Activated CD4-positive, alpha-beta T cell treated with anti-CD3 and anti-CD28 coated beads, Interleukin-2, Interleukin-6, amounts not matched to agents 100 ng/mL and 50 ng/mL, durations not matched to agents 16 hours and 8 hours (primary cell): ENCODE measurements at regions not wholly inside any gene's neighbourhood (a gene's known extent, or its start where the extent isn't known, plus 50 kb on each side); places are given as distances from the start of the nearest gene placed in this dataset.
"Not testable (repeated sequence)": the region's sequence is repeated elsewhere in the genome, so short reads cannot be mapped to it uniquely, and the experiment has no call there.

Experiments used
- DNase-seq: peaks from one replicate; pipeline ENCODE4 v3.0.0-alpha.2; 2020

DNA sequence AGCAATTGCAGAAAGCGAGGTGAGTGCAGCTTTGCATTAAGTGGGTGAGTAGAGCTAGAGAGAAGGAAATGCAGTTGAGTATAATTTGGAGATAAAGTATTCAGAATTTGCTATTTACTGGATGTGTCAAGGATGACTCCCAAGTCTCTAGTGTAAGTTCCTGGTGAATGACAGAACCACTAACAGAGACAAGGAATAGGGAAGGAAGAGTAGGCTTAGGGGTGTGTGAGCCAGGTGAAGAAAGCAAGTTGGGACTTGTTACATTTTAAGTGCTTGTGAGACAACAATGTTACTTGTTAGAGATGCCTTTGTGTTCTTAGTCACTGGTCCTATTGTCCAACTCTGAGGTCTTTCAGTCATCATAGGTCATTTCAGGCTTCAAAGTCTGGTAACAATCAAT lies 70.8 kb downstream of the TBC1D26 start:
- DNase-seq = not testable (repeated sequence)

DNA sequence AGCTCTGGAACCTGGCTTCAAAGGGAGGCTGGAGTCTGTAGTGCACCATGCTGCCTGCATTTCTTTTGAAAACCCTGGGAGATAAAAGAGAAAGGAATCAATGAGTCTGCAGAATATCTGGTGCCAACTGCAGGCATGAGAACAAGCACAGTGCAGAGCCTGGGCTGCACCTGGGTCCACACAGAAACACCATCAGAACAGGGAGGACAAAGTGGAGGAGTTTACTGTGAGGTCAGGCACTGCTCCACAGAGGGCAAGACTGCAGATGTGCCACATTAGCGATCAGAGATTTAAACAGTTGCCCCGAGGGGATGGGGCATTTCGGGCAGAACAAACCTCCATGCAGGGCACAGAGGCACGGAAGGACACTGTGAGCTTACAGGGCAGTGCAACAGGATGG lies 74.7 kb downstream of the TBC1D26 start:
- not testable (repeated sequence) for DNase-seq

DNA sequence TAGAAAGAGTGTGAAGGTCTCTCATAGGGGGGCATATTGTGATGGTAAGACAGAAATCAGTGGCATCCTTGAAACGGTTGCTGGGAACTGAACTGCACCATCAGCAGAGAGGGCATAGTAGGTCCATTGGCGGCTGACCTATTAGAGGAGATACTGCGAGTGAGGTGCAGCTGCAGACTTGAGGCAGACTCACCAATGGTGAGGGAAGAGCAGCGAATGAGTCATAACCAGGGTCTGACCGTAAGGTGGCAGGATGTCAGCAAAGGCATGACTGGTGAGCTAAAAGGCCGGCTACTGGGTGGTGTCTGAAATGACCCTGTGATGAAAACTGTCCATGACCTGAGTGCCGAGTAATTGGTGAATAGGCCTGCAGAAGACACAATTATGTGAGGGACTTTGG lies 81.3 kb downstream of the TBC1D26 start:
- not testable (repeated sequence) for DNase-seq

- DNase-seq = not testable (repeated sequence)
Observed at GRCh38 chr17:15814003-15814402, 81.9 kb downstream of the TBC1D26 start.

DNA sequence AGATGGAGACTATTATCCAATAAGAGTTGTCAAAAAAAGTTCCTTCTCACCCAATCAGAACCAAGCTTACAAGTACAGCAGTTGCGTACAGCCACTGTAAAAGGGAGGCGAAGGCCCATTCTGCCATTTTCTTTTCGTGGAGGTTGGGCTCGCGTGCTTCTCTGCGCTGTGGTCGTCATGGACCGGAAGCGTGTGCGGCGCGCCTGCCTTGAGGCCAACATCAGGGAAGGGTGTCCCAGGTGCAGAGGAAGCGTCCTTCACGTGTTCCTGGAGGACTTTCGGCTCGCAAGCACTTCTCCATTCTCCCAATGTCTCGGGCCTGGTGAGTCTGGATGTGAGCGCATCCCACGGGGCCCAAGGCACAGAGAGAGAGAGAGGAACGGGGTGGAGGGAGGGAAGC lies 85.8 kb downstream of the TBC1D26 start:
- DNase-seq = not testable (repeated sequence)

GRCh38 chr17:15822280-15822679 lies 90.2 kb downstream of the TBC1D26 start:
- not testable (repeated sequence) for DNase-seq

- peak; percentile 84 for DNase-seq
Observed at GRCh38 chr17:15828727-15829314, 96.7 kb downstream of the TBC1D26 start.

GRCh38 chr17:15830221-15830620 lies 98.1 kb downstream of the TBC1D26 start:
- not testable (repeated sequence) for DNase-seq

DNA sequence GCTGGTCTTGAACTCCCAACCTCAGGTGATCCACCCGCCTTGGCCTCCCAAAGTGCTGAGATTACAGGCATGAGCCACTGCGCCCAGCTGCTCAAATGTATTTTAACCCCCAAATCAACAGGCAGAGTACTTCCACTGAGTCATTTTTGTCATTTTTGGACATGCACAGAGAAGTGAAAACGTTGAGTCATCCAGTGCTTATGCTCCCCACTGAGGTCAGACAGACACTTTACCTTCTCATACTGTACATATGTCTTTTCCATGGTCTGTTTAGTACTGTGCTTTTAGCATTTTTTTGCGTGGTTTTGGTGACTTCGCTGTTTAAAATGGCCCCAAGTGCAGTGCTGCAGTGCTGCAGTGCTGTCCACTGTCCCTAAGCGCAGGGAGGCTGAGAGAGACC lies 99.1 kb downstream of the TBC1D26 start:
- peak; percentile 88 for DNase-seq

DNA sequence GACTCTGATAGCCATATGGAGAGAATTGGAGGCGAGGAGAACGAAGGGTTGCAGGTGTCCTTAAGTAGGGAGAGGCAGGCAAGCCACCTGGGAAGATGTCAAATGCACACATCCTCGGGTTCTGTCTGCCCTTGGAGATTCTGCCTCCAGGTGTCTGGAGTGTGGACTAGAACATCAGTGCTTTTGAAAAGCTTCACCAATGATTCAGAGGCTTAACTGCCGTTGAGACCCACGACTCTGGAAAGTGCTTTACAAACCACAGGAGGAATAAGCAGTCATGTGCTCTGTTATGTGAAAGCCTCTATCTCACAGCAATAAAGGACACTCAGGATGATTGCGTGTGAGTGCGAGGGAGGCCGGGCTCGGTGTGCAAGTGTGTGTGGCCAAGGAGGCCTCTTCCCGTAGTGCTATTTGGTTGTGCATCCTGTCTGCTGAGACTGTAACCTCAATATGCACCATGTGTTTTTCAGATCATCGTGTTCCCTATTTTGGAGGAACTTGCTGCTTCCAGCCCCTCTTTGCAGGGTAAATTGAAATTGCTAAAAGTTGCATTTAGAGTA lies 100.9 kb downstream of the TBC1D26 start:
- DNase-seq = peak; percentile 60

- peak; percentile 3 for DNase-seq
Observed at GRCh38 chr17:15833890-15834289, 101.8 kb downstream of the TBC1D26 start.

DNA sequence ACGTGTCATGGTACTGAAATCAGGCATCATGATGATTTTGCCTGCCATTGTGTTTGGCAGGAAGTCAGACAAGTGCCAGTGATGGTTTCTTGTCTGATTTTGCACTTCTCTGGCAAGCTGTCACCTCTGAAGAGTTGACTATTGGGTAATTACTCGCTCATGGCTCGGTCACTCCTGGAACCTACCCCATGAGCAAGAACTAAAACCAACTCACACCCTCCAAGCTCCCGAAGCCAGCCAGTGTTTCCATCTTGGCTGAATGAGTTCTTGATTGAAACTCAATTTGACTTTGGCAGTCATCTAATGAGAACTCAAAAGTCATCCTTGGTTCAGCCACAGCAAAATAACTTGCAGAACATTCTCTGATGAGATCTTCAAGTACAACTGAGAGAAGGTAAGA lies 103.4 kb downstream of the TBC1D26 start:
- peak; percentile 8 for DNase-seq

- not testable (repeated sequence) for DNase-seq
Observed at GRCh38 chr17:15836249-15836982, 104.3 kb downstream of the TBC1D26 start.

DNA sequence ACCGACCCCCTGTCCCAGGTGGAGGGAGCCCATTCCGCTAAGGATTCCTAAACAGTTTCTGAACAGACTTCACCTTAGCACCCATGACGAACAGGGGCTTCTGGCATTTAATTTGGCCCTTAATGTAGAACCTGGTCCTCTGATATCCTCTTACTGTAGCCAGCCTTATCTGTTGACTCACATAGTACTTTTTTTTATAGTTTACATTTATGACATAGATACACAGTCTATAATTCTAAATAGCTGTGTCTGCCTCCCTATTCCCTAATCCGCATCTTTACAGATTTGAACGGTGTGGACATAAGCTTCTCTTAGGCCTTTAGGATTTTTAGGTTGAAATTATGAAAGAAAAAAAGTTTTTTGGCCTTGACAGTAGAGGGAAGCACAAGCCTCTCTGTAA lies 104.9 kb downstream of the TBC1D26 start:
- not testable (repeated sequence) for DNase-seq

DNA sequence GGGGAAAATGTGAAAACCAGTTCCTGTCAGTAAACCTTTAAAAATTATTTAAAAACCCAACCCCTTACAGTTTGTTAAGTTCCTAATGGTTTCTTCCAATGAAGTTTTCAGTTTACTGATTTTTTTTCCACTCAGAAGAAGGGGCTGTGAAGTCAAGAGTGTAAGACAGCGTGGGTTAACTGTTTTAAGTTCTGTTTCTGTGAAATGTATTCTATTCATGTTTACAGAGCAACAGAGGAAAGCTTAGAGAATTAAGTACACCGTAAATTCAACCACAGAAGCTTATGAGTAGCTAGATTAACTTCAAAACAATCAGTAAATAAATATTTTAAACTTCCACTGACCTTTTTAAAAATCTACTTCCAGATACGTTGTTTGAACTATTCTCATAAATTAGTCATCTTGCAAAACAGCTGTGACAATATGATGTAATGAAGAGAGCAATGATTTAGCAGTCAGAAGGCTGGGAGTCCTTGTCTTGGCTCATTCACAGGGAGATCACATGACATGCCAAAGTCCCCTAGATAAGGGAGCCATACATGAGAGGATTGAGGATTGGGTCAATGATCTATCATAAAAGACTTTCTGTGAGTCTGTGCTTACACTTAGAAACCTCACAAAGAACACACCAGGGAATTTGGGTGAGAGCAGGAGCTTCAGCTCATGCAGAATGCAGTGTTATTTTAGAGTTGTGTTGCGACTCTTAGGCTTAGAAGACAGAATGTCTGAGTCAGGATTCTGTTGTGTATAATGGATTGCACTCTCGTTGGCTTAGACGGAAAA lies 97.3 kb upstream of the ADORA2B start:
- DNase-seq = not testable (repeated sequence)

- DNase-seq = peak; percentile 79
Observed at GRCh38 chr17:15849054-15849453, 95.9 kb upstream of the ADORA2B start.

- not testable (repeated sequence) for DNase-seq
Observed at GRCh38 chr17:15850071-15850470, 94.9 kb upstream of the ADORA2B start.

DNA sequence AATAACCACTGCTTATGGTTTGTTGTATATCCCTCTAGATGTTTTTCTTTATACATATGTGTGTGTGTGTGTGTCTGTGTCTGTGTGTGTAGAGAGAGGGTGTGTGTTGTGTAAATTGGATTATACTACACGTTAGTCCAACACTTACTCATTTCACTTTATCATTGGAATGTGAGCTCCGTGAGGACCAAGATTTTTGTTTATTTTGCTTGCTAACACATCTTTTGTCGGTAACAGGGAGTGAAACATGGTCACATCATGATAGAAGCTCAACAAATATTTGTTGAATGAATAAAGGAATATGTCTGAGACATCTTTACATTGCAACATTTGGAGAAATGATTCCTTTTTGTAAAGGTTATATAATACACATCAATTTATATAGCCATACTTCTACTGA lies 94.2 kb upstream of the ADORA2B start:
- not testable (repeated sequence) for DNase-seq

- not testable (repeated sequence) for DNase-seq
Observed at GRCh38 chr17:15852863-15853262, 92.1 kb upstream of the ADORA2B start.

GRCh38 chr17:15856191-15856590 lies 88.7 kb upstream of the ADORA2B start:
- not testable (repeated sequence) for DNase-seq

DNA sequence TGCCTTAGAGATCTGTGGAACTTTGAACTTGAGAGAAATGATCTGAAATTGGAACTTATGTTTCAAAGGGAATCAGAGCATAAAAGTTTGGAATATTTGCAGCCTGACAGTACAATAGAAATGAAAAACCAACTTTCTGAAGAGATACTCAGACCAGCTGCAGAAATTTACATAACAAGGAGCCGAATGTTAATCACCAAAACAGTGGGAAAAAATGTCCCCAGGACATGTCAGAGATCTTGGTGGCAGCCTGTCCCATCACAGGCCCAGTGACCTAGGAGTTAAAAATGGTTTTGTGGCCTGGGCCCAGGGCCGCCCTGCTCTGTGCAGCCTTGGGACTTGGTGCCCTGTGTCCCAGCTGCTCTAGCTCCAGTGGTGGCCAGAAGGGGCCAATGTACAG lies 88.2 kb upstream of the ADORA2B start:
- not testable (repeated sequence) for DNase-seq

GRCh38 chr17:15858082-15858481 lies 86.8 kb upstream of the ADORA2B start:
- not testable (repeated sequence) for DNase-seq

DNA sequence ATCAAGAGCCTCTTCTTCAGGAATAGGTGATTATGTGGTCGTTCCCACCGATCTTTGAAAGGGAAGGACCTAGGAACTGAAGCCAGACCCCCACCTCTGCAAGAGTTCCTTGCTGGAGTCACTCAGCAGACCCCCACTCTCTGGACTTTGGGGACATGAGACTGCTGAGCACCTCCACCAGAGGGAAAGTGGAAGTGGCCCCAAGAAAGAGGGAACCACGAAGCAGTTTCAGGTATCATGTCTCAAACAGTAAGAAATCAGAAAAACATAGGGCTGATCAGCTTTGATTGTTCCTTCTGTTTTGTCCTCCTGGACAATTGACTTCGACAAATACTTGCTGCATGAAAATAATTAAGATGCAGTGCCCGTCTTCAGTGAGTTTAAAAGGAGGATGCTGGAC lies 84.2 kb upstream of the ADORA2B start:
- DNase-seq = not testable (repeated sequence)
